Stomach (tissue), 4 donors: ENCODE measurements at regions not wholly inside any gene's neighbourhood (a gene's known extent, or its start where the extent isn't known, plus 50 kb on each side); places are given as distances from the start of the nearest gene placed in this dataset.

ENCODE experiments used
- CTCF ChIP-seq, 7 experiments: fragments of 450-650 bp in 4 of 7; fragments of 200-600 bp in 3 of 7; sonication (generic) in 3 of 7; IDR thresholded peaks; one replicate each; pipeline ENCODE4 v1.5.1; 2016 to 2019; ENCODE audit warnings: antibody characterized with exemption in 7 of 7, control low read depth in 2 of 7, mild to moderate bottlenecking in 1 of 7
- POLR2A ChIP-seq, 4 donors: fragments of 450-650 bp; IDR thresholded peaks; one replicate each; pipeline ENCODE4 v1.6.1; 2016; ENCODE audit warnings: antibody characterized with exemption in 4 of 4, control low read depth in 2 of 4, mild to moderate bottlenecking in 1 of 4, moderate library complexity in 1 of 4

DNA sequence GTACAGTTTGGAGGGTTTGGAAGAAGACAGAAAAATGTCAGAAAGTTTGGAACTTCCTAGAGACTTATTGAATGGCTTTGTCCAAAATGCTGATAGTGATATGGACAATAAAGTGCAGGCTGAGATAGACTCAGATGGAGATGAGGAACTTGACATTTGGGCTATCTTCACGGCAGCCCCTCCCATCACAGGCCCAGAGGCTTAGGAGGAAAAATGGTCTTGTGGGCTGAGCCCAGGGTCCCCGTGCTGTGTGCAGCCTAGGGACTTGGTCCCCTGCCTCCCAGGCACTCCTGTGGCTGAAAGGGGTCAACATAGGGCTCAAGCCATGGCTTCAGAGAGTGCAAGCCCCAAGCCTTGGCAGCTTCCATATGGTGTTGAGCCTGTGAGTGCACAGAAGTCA is 79.0 kb downstream of the CMAS start:
- TF ChIP-seq CTCF (IDR thresholded peaks at IDR 0.05) = no peak
- no peak for TF ChIP-seq POLR2A (IDR thresholded peaks at IDR 0.05)
